B cell (primary cell): ENCODE measurements at regions not wholly inside any gene's neighbourhood (a gene's known extent, or its start where the extent isn't known, plus 50 kb on each side); places are given as distances from the start of the nearest gene placed in this dataset.

Experiments
- ATAC-seq: fragments of 200-7000 bp; cut with Tn5 transposase; one replicate; pipeline ENCODE4 v1.10.0; 2021; ENCODE audit warnings: low read depth, mild to moderate bottlenecking, moderate number of reproducible peaks, moderate library complexity
- CTCF ChIA-PET: fragments of 350-600 bp; sonication (Branson Sonifier 250); formaldehyde crosslinking; loops from one replicate; lab custom pipeline; 2021; ENCODE audit warnings: antibody characterized with exemption, inconsistent platforms; lab: Charles Lee
- POLR2A ChIA-PET: fragments of 350-600 bp; sonication (Branson Sonifier 250); formaldehyde crosslinking; loops from one replicate; lab custom pipeline; 2021; ENCODE audit warnings: antibody characterized with exemption; lab: Charles Lee
- DNase-seq: peaks from one replicate; pipeline ENCODE4 v3.0.0; 2013
- H2AFZ ChIP-seq: 2 replicates; pipeline ENCODE4 v1.6.1; 2012; ENCODE audit warnings: mild to moderate bottlenecking, low read depth, low read length; ENCODE audit not compliant: insufficient read depth, poor library complexity, severe bottlenecking
- H3K27ac ChIP-seq, 2 donors: 1 replicate in 1 of 2; 2 replicates in 1 of 2; pipeline ENCODE4 v1.5.1; 2012 to 2013; ENCODE audit warnings: low read length in 2 of 2, mild to moderate bottlenecking in 2 of 2, moderate library complexity in 1 of 2
- H3K27me3 ChIP-seq, 4 experiments: fragments of 200-600 bp in 1 of 4; sonication (generic) in 1 of 4; replicated peaks in 1 of 4; 1 replicate in 2 of 4; 2 replicates in 2 of 4; pipeline versions ENCODE4 v1.6.1 to v1.7.0; 2013 to 2016; ENCODE audit warnings: low read length in 3 of 4, mild to moderate bottlenecking in 2 of 4, mixed read lengths in 1 of 4, moderate library complexity in 1 of 4; ENCODE audit not compliant: insufficient read depth in 4 of 4, control insufficient read depth in 3 of 4; ENCODE audit errors: control extremely low read depth in 1 of 4
- H3K36me3 ChIP-seq, 2 experiments: replicated peaks in 1 of 2; 1 replicate in 1 of 2; 2 replicates in 1 of 2; pipeline versions ENCODE4 v1.6.1 to v1.7.1; 2013; ENCODE audit warnings: low read length in 1 of 2; ENCODE audit not compliant: insufficient read depth in 2 of 2, control insufficient read depth in 1 of 2; ENCODE audit errors: control extremely low read depth in 1 of 2, extremely low read depth in 1 of 2
- H3K4me1 ChIP-seq, 2 donors: fragments of 200-600 bp in 1 of 2; sonication (generic) in 1 of 2; 1 replicate in 1 of 2; 2 replicates in 1 of 2; pipeline versions ENCODE4 v1.5.1 to v1.6.1; 2013 to 2017; ENCODE audit warnings: low read length in 2 of 2; ENCODE audit not compliant: control insufficient read depth in 2 of 2, insufficient read depth in 2 of 2
- H3K4me2 ChIP-seq: replicated peaks from 2 replicates; pipeline ENCODE3; 2012; ENCODE audit warnings: mild to moderate bottlenecking, low read depth, low read length; ENCODE audit not compliant: poor library complexity, severe bottlenecking
- H3K4me3 ChIP-seq, 5 experiments: fragments of 200-600 bp in 1 of 5; sonication (generic) in 1 of 5; 1 replicate in 3 of 5; 2 replicates in 2 of 5; pipeline versions ENCODE4 v1.5.1 to v1.7.0; 2011 to 2016; ENCODE audit warnings: low read length in 4 of 5, mild to moderate bottlenecking in 4 of 5, low read depth in 2 of 5, control low read depth in 1 of 5, moderate library complexity in 1 of 5; ENCODE audit not compliant: insufficient read depth in 1 of 5; ENCODE audit errors: control extremely low read depth in 1 of 5, extremely low read depth in 1 of 5
- H3K79me2 ChIP-seq: fragments of 200-600 bp; sonication (generic); one replicate; pipeline ENCODE4 v1.6.0; 2016; ENCODE audit warnings: low read length; ENCODE audit not compliant: control insufficient read depth, insufficient read depth
- H3K9ac ChIP-seq: fragments of 200-600 bp; sonication (generic); 2 replicates; pipeline ENCODE4 v1.6.1; 2017; ENCODE audit warnings: mild to moderate bottlenecking, low read length, moderate library complexity
- H3K9me3 ChIP-seq, 3 donors: one replicate each; pipeline versions ENCODE4 v1.6.1 to v1.7.1; 2013; ENCODE audit warnings: low read length in 2 of 3; ENCODE audit not compliant: control insufficient read depth in 2 of 3, insufficient read depth in 1 of 3; ENCODE audit errors: control extremely low read depth in 1 of 3
- H4K20me1 ChIP-seq: 2 replicates; pipeline ENCODE4 v1.6.0; 2012; ENCODE audit warnings: mild to moderate bottlenecking, low read length; ENCODE audit not compliant: insufficient read depth, control insufficient read depth, poor library complexity, severe bottlenecking
- H3K27ac Mint-ChIP-seq: one replicate; pipeline ENCODE4 v1.8.0; 2021; ENCODE audit warnings: mixed read lengths
- H3K27me3 Mint-ChIP-seq: one replicate; pipeline ENCODE4 v1.8.0; 2021; ENCODE audit warnings: mixed read lengths
- H3K4me1 Mint-ChIP-seq: one replicate; pipeline ENCODE4 v1.8.0; 2021; ENCODE audit warnings: mixed read lengths
- H3K4me3 Mint-ChIP-seq: one replicate; pipeline ENCODE4 v1.8.0; 2021; ENCODE audit warnings: mixed read lengths
- H3K9me3 Mint-ChIP-seq: one replicate; pipeline ENCODE4 v1.8.0; 2022; ENCODE audit warnings: mixed read lengths; ENCODE audit not compliant: insufficient read depth
- CTCF ChIP-seq: fragments of 200-600 bp; IDR thresholded peaks from one replicate; pipeline ENCODE4 v1.8.0; 2022; ENCODE audit warnings: antibody characterized with exemption, mild to moderate bottlenecking
- EZH2 ChIP-seq: IDR thresholded peaks from 2 replicates; pipeline ENCODE4 v1.6.1; 2012; ENCODE audit warnings: borderline replicate concordance, low read depth, mild to moderate bottlenecking, moderate library complexity, low read length; ENCODE audit not compliant: insufficient read depth, poor library complexity, severe bottlenecking
- WGBS: methylation state at CpG from one replicate; pipeline ENCODE4 v1.1.5; 2013; ENCODE audit warnings: missing lambda C conversion rate; ENCODE audit not compliant: insufficient coverage; 5-methylcytosine and 5-hydroxymethylcytosine counted together
- intact Hi-C: fragments of 100-400 bp; cut with micrococcal nuclease; formaldehyde crosslinking; loops from one replicate; pipeline ENCODE4 v1.10.0; 2022

- Histone ChIP-seq H3K27me3 (no peaks in the 10 kb centered on the region), H3K27ac (no peak overlapping the region), H3K9ac (no peak overlapping the region), H3K4me2 (no peak overlapping the region), H3K9me3 (peaks cover 0 to 2% (median 0%) of the 10 kb centered on the region in 3 donors), H4K20me1 (no peaks in the 10 kb centered on the region), H2AFZ (no peak overlapping the region), H3K4me3 (no peak overlapping the region), H3K36me3 (no peaks in the 10 kb centered on the region), H3K79me2 (no peaks in the 10 kb centered on the region), H3K4me1 (no peaks in the 10 kb centered on the region)
- intact Hi-C loops: no loop called here
- ChIA-PET POLR2A (no interaction called here), CTCF (no interaction called here)
- TF ChIP-seq CTCF (no peak), EZH2 (no peak)
- Mint-ChIP-seq H3K9me3 (no peaks in the 10 kb centered on the region), H3K4me3 (no peak overlapping the region), H3K27me3 (no peaks in the 10 kb centered on the region), H3K4me1 (no peaks in the 10 kb centered on the region), H3K27ac (no peak overlapping the region)
- DNase-seq (no peak), ATAC-seq (no peak)
- WGBS: 80% methylated on average over 1 of the region's 1 CpG
Observed at GRCh38 chr10:128314686-128315085, 188.5 kb upstream of the MKI67 start.

GRCh38 chr10:128316121-128316726 is 190.0 kb upstream of the MKI67 start:
- Mint-ChIP-seq H3K9me3 (no peaks in the 10 kb centered on the region), H3K4me3 (no peak overlapping the region), H3K4me1 (no peaks in the 10 kb centered on the region), H3K27me3 (no peaks in the 10 kb centered on the region), H3K27ac (no peak overlapping the region)
- peaks cover 0 to 2% (median 0%) of the 10 kb centered on the region in 3 donors for H3K9me3 ChIP-seq
- ATAC-seq (no peak), DNase-seq (no peak)
- H3K36me3 ChIP-seq: no peaks in the 10 kb centered on the region
- no peak overlapping the region for H3K4me3 ChIP-seq
- H3K27me3 ChIP-seq: no peaks in the 10 kb centered on the region
- no peaks in the 10 kb centered on the region for H3K79me2 ChIP-seq
- no peak overlapping the region for H3K4me2 ChIP-seq
- intact Hi-C loops: no loop called here
- ChIA-PET POLR2A (no interaction called here), CTCF (no interaction called here)
- H4K20me1 ChIP-seq: no peaks in the 10 kb centered on the region
- no peak overlapping the region for H2AFZ ChIP-seq
- H3K4me1 ChIP-seq: no peaks in the 10 kb centered on the region
- H3K9ac ChIP-seq: no peak overlapping the region
- no peak for TF ChIP-seq EZH2
- TF ChIP-seq CTCF: no peak
- 86% methylated on average over 5 of the region's 6 CpGs for WGBS
- no peak overlapping the region for H3K27ac ChIP-seq
